DOHH2 (cell line): ENCODE measurements at regions not wholly inside any gene's neighbourhood (a gene's known extent, or its start where the extent isn't known, plus 50 kb on each side); places are given as distances from the start of the nearest gene placed in this dataset.

ENCODE experiments used
- H3F3A ChIP-seq: fragments of 200-600 bp; sonication (generic), shearing (Covaris generic); 2 replicates; pipeline ENCODE4 v1.6.0; 2016; ENCODE audit warnings: antibody characterized with exemption, mild to moderate bottlenecking; ENCODE audit not compliant: control insufficient read depth, insufficient read depth
- H3K27ac ChIP-seq: fragments of 200-600 bp; sonication (generic); 2 replicates; pipeline ENCODE4 v1.5.1; 2014; ENCODE audit warnings: low read depth, mild to moderate bottlenecking, low read length, moderate library complexity
- H3K27me3 ChIP-seq: fragments of 200-600 bp; sonication (generic); 2 replicates; pipeline ENCODE4 v1.6.1; 2014; ENCODE audit warnings: mild to moderate bottlenecking, low read length, mixed read lengths; ENCODE audit not compliant: control insufficient read depth
- H3K36me3 ChIP-seq: fragments of 200-600 bp; sonication (generic); 2 replicates; pipeline ENCODE4 v1.6.1; 2014; ENCODE audit warnings: mild to moderate bottlenecking, low read length, moderate library complexity, mixed read lengths; ENCODE audit not compliant: control insufficient read depth
- H3K4me1 ChIP-seq: fragments of 200-600 bp; sonication (generic); 2 replicates; pipeline ENCODE4 v1.6.1; 2014; ENCODE audit warnings: mild to moderate bottlenecking, low read length, mixed read lengths; ENCODE audit not compliant: control insufficient read depth
- H3K4me2 ChIP-seq: fragments of 200-600 bp; sonication (generic); 2 replicates; pipeline ENCODE4 v1.6.0; 2014; ENCODE audit warnings: mild to moderate bottlenecking, low read length, moderate library complexity
- H3K4me3 ChIP-seq: fragments of 200-600 bp; sonication (generic); 2 replicates; pipeline ENCODE4 v1.5.1; 2014; ENCODE audit warnings: mild to moderate bottlenecking, low read length, mixed read lengths
- H3K79me2 ChIP-seq: fragments of 200-600 bp; sonication (generic); 2 replicates; pipeline ENCODE4 v1.6.1; 2014; ENCODE audit warnings: mild to moderate bottlenecking, low read length, mixed read lengths; ENCODE audit not compliant: control insufficient read depth
- H3K9me2 ChIP-seq: fragments of 200-600 bp; sonication (generic); replicated peaks from 2 replicates; pipeline ENCODE4 v1.6.1; 2014; ENCODE audit warnings: mild to moderate bottlenecking, low read length, mixed read lengths; ENCODE audit not compliant: control insufficient read depth
- H3K9me3 ChIP-seq: fragments of 200-600 bp; sonication (generic); 2 replicates; pipeline ENCODE4 v1.6.1; 2014; ENCODE audit warnings: antibody characterized with exemption, low read length, mixed read lengths; ENCODE audit not compliant: control insufficient read depth, insufficient read depth
- H4K20me1 ChIP-seq: fragments of 200-600 bp; sonication (generic); 2 replicates; pipeline ENCODE4 v1.6.0; 2014; ENCODE audit warnings: low read depth, mild to moderate bottlenecking, antibody characterized with exemption, low read length, moderate library complexity; ENCODE audit not compliant: control insufficient read depth, insufficient read depth
- EZH2phosphoT487 ChIP-seq: fragments of 200-600 bp; sonication (generic); IDR thresholded peaks from 2 replicates; pipeline ENCODE4 v1.6.1; 2017; ENCODE audit warnings: borderline replicate concordance, mild to moderate bottlenecking, antibody characterized with exemption, low read length, moderate library complexity, mixed read lengths
- TF ChIP-seq, protein P1 (sequence below): fragments of 200-600 bp; sonication (generic); IDR thresholded peaks from one replicate; pipeline ENCODE4 v1.5.1; 2014; ENCODE audit warnings: antibody characterized with exemption, mild to moderate bottlenecking, low read depth, low read length; ENCODE audit not compliant: poor library complexity, severe bottlenecking

DNA sequence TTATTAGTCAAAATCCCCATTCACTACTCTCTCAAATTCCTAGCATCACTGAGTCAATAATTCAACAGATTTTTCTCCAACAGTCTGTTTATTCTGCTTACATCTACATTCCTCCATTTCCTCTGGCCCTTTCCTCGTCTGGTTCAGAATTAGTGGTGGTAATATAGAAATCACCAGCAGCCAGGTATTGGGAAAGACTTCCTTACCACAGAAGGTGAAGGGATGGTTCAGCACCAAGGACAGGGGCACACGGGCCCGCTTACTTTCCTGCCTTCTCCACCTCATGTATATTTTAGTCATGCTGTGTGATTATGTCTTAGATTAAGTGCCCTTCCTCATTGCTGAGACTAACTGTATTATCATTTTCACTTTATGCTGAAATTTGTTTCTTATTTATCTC is 70.4 kb upstream of the APBB1IP start:
- no peaks in the 10 kb centered on the region for H3K79me2 ChIP-seq
- peaks cover 6% of the 10 kb centered on the region for H3K9me3 ChIP-seq
- no peak overlapping the region for H3K4me2 ChIP-seq
- H3F3A ChIP-seq = 0 out of 2 replicates have a peak, but pooled peaks cover 6% of the 10 kb centered on the region
- no peaks in the 10 kb centered on the region for H4K20me1 ChIP-seq
- no peaks in the 10 kb centered on the region for H3K27me3 ChIP-seq
- H3K36me3 ChIP-seq = no peaks in the 10 kb centered on the region; the same call in 1 of the 2 replicates
- H3K4me1 ChIP-seq = peaks cover 34% of the 10 kb centered on the region
- TF ChIP-seq EZH2phosphoT487 = no peak
- TF ChIP-seq, protein P1, sequence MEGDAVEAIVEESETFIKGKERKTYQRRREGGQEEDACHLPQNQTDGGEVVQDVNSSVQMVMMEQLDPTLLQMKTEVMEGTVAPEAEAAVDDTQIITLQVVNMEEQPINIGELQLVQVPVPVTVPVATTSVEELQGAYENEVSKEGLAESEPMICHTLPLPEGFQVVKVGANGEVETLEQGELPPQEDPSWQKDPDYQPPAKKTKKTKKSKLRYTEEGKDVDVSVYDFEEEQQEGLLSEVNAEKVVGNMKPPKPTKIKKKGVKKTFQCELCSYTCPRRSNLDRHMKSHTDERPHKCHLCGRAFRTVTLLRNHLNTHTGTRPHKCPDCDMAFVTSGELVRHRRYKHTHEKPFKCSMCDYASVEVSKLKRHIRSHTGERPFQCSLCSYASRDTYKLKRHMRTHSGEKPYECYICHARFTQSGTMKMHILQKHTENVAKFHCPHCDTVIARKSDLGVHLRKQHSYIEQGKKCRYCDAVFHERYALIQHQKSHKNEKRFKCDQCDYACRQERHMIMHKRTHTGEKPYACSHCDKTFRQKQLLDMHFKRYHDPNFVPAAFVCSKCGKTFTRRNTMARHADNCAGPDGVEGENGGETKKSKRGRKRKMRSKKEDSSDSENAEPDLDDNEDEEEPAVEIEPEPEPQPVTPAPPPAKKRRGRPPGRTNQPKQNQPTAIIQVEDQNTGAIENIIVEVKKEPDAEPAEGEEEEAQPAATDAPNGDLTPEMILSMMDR = no peak
- H3K9me2 ChIP-seq = no peaks in the 10 kb centered on the region
- H3K27ac ChIP-seq = no peak overlapping the region
- H3K4me3 ChIP-seq = no peak overlapping the region

GRCh38 chr10:26368463-26368862 is 69.7 kb upstream of the APBB1IP start:
- Histone ChIP-seq H3K4me1 (peaks cover 41% of the 10 kb centered on the region), H3K36me3 (no peaks in the 10 kb centered on the region; the same call in 1 of the 2 replicates), H3F3A (0 out of 2 replicates have a peak, but pooled peaks cover 6% of the 10 kb centered on the region), H3K4me3 (no peak overlapping the region), H3K9me2 (no peaks in the 10 kb centered on the region), H4K20me1 (no peaks in the 10 kb centered on the region), H3K79me2 (no peaks in the 10 kb centered on the region), H3K27me3 (no peaks in the 10 kb centered on the region), H3K4me2 (no peak overlapping the region), H3K27ac (no peak overlapping the region), H3K9me3 (peaks cover 6% of the 10 kb centered on the region)
- TF ChIP-seq, protein P1 = no peak
- no peak for TF ChIP-seq EZH2phosphoT487

DNA sequence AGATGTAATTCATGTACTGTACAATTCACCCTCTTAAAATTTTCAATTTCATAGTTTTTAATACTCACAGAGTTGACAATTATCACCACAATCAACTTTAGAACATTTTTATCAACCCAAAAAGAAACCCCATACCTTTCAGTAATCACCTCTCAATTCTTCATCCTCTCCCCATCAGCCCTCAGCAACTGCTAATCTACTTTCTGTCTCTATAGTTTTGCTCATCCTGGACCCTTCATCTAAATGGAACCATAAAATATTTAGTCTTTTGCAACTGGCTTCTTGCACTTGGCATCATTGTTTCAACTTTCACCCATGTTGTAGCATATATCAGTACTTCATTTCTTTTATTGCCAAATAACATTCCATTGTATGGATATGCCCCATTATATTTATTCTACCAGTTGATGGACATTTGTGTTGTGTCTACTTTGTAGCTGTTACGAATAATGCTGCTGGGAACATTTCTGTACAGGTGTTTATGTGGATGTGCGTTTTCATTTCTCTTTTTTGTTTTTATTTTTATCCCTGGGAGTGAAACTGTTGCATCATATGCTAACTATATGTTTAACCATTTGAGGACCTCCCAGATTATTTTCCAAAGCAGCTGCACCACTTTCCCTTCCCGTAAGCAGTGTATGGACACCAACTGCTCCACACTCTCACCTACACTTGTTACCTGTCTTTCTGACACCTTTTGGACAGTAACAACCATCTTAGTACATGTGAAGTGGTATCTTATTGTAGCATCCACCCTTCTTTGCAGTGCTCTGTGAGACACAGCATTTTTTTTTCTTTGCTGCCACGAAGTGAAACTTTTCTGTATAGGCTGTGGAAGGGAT is 65.4 kb upstream of the APBB1IP start:
- Histone ChIP-seq H3K27ac (peak overlapping the region; percentile 85), H3K4me2 (peak overlapping the region; percentile 64), H4K20me1 (no peaks in the 10 kb centered on the region), H3K4me1 (peaks cover 62% of the 10 kb centered on the region), H3K9me2 (no peaks in the 10 kb centered on the region), H3F3A (0 out of 2 replicates have a peak, but pooled peaks cover 6% of the 10 kb centered on the region), H3K9me3 (peaks cover 10% of the 10 kb centered on the region), H3K4me3 (peak overlapping the region; percentile 54), H3K27me3 (no peaks in the 10 kb centered on the region), H3K36me3 (no peaks in the 10 kb centered on the region; the same call in 1 of the 2 replicates), H3K79me2 (no peaks in the 10 kb centered on the region)
- TF ChIP-seq EZH2phosphoT487 = no peak
- TF ChIP-seq, protein P1 = no peak
